HG03175 (cell line): ENCODE measurements at regions not wholly inside any gene's neighbourhood (a gene's known extent, or its start where the extent isn't known, plus 50 kb on each side); places are given as distances from the start of the nearest gene placed in this dataset.
"Not testable (repeated sequence)": the region's sequence is repeated elsewhere in the genome, so short reads cannot be mapped to it uniquely, and the experiment has no call there.

Source experiments
- ATAC-seq: cut with Tn5 transposase; IDR thresholded peaks from one replicate; pipeline ENCODE4 v1.9.1; 2021; ENCODE audit warnings: mild to moderate bottlenecking, moderate library complexity; ENCODE audit not compliant: unreplicated experiment

DNA sequence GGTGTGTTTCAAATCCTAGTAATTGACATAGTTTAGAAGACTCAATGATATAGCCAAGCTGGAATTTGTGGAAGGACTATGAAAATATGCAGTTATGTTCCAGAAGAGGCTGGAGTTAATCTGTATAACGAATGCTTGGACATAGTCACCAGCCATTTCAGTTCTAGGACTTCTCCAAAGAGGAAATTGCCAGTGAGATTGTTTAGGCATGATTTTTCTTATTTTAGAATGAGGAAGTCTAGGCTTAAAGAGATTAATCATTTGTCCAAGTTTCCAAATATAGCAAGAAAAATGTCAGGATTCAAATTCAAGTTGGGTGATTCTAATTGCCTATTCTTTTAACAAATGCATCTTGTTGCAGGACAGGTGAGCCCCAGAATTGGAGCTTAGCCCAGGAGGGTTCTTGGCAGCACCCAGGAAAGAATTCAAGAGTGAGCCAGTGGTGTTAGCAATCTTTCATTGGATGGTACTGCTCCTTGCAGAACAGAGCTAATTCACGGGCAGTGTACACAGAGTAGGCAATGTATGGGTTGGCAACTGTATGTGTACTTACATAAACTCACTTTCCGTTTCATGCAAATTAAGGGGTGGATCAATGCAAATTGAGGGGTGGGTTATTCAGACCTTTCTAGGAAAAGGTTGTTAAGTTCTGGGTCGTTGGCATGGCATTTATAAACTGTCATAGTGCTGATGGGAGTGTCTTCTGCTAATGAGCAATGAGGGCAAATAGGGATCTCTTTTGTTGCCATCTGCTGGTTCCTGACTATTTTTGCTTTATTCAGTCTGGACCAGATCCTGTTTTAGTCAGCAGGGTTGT is 763.1 kb upstream of the SLITRK1 start:
- ATAC-seq: no peak

DNA sequence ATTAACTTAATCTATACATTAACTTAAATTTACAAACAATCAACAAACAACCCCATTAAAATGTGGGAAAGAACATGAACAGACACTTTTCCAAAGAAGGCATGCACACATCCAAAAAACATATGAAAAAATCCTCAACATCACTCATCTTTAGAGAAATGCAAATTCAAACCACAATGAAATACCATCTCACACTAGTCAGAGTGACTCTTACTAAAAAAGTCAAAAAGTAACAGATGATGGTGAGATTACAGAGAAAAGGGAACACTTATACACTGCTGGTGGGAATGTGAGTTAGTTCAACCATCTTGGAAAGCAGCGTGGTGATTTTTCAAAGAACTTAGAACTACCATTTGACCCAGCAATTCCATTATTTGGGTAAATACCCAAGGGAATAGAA is 759.2 kb upstream of the SLITRK1 start:
- ATAC-seq: no peak

DNA sequence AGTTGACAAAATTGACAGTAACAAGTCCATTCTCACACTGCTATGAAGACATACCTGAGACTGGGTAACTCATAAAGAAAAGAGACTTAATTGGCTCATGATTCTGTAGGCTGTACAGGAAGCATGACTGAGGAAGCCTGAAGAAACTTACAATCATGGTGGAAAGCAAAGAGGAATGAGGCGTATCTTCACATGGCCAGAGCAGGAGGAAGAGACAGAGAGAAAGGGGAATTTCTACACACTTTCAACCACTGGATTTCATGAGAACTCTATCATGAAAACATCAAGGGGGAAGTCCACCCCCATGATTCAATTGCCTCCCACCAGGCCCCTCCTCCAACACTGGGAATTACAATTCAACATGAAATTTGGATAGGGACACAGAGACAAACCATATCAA is 758.4 kb upstream of the SLITRK1 start:
- ATAC-seq: no peak

DNA sequence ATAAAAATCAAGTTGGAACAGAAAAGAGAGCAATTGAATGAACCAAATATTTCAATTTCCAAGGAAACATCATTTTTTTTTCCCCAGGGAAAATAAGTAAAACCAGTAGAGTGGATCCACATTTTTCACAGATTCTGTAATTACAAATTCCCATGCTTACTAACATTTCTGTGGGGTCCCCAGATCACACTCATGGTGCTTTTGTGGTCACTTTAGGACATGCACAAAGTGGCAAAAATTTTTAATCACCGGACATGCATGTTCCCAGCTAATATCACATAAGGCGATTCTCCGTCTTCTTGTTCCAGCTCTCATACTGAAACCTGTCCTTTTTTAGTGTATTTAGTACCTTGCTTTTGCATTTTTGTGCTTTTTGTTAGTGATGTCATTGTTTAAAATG is 748.2 kb upstream of the SLITRK1 start:
- no peak for ATAC-seq

DNA sequence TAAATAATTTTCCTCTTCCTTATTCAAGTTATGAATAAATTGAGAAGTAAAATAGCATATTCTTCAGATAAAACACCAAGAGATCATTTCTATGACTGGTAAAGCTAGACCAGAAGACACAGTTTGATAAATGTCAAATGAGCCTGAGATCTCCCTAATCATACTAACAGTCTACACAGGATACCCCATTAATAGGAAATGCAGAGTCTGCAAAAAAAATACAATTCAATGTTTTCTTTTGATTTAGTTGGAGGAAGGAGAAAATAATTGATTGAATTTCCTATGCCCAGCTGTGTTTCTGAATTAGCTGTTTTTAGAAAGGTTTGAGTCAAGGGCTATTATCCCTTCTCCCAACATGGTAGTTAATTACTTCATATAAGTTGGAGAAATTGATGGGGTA is 734.6 kb upstream of the SLITRK1 start:
- ATAC-seq: no peak

DNA sequence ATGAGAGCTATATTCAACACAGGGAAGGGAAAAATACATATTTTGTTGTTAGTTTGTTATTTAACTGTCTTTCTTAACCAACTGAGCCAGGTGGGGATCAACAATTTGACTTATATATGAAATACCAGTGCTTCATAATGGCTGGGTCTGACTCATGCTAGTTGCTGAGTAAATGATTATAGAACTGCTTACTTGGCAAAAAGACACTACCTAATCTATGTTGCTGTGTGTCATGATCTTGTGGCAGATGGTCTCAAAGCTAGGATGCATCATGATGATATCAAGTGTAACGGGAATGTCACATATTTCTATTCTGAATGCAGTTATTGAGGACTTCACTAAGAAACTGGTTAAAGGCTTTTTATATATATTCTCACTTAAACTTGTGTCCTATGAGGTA is 727.4 kb upstream of the SLITRK1 start:
- ATAC-seq: no peak

DNA sequence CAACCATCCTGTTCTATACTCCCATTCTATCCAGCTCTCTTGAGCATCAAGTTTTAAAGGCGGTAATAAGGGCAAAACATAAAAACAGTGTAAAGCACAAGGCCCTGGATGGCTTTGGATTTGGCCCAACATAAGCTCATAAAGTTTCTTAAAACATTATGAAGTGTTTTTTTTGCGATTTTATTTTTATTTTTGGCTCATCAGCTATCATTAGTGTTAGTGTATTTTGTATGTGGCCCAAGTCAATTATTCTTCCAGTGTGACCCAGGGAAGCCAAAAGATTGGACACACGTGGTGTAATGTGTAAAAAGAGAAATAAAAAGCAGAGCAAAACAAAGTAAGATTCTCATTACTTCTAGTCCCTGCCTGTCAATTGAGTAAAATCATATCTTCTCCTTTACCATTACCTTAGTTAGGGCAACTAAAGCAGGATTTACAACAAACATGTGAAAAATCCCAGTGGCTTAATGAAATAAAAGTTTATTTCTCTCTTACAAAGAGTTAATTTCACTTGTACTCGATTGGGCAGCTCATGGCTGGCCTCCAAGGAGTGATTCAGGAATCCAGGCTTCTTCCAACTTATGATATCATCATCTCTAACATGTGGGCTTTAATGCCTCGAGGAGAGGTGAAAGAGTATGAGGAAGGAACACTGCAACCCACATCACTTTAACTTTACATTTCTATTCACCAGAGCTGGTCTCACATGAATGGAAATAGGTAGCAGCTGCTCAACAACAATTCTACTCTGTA is 725.2 kb upstream of the SLITRK1 start:
- ATAC-seq: no peak

DNA sequence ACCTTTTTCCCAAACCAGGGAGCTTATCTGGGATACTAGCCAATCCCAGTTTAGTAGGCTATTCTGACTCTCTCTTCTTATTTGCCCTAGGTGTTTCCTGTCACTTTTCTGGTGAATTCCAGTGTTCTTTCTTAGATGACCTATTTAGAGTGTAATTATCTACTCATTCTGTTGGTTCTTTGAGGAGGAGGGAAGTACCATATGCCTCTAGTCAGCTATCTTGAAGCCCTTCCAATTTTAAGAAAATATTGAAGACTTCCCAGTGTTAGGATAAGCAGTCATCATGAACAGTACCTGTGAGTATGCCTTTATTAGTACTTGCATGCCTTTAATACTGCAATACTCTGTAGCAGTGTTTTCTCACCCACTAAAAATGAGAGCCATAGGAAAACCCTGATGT is 724.3 kb upstream of the SLITRK1 start:
- no peak for ATAC-seq

DNA sequence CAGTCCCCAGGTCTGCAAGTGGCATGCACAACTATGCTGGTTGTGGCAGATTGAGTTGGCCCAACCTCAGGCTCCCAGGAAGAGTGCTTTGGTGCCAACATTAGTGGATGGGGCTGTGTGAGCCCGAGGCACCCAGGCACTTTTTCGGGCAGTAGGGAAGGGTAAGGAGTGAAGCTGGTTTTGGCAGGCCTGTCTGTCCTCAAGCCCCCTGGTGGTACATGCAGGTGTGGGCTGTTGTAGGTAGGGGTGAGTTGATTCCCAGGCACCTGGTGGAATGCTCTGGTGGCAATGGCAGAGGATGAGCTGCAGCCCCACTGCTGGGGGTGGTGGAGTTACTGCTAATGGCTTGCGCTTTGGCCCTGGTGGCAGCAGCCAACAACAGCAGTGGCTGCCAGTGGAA is 723.7 kb upstream of the SLITRK1 start:
- ATAC-seq: no peak

DNA sequence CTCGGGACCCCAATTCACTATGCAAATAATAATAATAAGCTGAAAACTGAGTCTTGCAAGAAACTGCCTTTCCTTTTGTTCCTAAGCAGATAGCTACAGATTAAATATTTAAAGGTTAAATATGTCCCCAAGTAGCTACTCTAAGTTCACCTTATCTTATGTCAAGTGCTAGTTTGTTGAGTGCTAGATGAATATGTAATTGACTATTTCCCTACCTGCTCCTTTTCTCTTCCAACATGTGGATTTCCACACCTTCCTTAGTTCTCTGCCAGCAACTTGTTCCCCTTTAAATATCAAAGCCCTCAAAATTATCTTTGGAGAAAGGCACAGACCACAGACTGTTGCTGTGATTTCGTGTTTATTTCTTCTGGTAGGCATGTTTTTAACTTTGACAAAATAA is 709.2 kb upstream of the SLITRK1 start:
- no peak for ATAC-seq

DNA sequence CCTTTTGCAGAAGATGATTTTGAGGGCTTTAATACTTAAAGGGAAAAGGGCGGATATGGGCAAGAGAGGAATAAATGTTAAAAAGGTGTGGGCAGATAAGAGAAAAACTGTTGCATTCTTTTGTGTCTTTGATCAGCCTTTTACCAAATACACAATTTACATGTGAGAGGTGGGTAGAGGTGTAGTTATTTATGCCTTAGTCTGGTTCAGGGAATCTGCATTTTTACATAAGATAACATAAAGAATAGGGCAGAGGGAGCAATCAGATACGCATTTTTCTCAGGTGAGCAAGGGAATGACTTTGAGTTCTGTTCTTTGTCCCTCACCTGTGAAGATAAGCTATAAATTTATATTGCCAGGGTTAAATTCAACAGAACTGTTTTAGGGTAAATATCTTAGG is 708.4 kb upstream of the SLITRK1 start:
- ATAC-seq: no peak

DNA sequence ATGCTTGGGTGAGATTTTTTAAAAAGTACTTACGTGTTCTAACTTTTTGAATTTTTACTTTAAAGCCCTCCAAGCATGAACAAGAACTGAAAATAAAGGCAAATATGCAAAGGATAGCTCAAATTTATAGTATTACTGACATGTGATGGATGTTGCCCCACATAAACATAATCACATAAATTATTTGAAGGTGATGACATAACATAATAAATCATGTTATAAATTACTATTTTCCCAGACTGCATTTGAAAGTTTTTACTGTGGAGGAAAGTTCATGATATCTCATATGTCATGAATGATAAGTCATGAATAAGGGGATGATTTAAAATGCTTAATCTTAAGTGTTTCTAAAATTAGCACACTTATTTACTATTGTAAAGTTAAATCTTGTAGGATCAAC is 705.7 kb upstream of the SLITRK1 start:
- no peak for ATAC-seq

DNA sequence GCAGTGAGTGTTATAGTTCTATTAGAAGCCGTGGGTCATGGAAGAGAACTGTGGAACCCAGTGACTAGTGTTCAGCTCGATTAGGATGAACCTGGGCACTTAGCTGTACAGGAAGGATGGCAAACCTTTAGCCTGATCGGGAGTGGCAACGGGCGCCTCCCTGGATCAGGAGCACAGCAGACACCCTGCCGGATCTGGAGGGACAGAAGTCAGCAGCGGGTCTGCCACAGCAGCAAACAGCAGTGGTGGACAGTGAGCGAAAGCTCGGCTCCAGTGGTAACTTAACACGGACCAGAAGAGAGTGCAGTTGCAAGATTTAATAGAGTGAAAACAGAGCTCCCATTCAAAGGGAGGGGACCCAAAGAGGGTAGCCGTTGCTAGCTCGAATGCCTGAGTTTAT is 697.6 kb upstream of the SLITRK1 start:
- not testable (repeated sequence) for ATAC-seq

DNA sequence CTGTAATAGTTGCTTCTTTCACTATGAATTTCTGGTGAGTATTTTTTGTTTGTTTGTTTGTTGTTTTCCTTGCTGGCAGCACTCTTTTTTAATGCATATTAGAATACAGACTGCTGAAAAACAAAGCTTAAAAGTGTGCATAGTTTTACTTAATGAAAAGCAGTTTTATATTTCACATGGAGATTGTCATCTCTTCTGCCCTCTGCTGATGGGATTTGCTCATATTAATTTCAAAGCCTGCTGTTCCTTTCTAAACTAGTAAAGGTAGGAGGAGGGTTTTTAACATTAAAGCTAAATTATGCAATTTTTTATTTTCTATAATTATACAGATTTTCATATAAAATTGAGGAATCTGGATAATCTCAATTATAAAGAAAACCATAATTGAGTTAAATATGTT is 692.6 kb upstream of the SLITRK1 start:
- no peak for ATAC-seq

DNA sequence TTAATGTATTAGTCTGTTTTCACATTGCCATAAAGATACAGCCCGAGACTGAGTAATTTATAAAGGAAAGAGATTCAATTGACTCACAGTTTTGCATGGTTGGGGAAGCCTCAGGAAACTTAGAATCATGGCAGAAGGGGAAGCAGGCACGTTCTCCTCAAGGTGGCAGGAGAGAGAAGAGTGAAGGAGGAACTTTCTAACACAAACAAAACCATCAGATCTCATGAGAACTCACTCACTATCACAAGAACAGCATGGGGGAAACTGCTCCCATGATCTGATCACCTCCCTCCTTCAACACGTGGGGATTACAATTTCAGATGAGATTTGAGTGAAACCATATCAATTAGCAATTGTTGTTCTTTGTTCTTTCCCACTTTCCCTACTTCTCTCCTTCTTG is 689.0 kb upstream of the SLITRK1 start:
- ATAC-seq: no peak

DNA sequence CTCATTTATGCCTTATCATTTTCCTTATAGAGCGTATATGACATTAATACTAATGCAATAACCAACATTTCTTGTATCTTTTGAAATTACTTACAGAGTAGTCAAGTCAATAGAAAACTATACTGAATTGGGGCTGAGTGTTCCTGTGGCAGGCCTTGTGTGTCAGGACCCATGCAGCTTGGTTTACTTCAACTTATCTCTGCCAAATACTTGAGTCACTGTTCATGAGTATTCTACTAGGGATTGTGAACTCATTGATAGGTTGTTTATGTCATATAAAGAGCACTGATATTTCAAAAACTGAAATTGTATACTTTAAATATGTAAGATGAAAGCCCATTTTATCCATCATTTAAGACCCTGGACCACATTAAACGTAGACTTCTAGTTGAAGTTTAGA is 688.6 kb upstream of the SLITRK1 start:
- ATAC-seq: no peak

DNA sequence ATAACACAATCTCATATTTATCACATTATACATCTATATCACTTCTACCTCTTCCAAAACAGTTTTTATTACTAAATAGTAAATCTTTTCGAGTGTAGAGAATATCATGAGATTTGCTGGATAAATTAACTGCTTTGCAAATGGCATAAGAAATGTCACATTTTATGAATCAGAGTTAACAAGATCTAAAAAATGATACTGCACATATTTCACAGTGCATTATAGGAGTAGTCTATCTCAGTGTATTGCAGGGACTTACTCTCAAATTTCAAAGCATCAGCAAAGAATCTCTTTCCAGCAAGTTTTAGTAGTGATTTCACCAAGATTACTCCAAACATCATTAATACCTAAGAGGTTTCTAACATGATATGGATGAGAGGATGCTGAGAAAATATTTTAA is 687.1 kb upstream of the SLITRK1 start:
- no peak for ATAC-seq

DNA sequence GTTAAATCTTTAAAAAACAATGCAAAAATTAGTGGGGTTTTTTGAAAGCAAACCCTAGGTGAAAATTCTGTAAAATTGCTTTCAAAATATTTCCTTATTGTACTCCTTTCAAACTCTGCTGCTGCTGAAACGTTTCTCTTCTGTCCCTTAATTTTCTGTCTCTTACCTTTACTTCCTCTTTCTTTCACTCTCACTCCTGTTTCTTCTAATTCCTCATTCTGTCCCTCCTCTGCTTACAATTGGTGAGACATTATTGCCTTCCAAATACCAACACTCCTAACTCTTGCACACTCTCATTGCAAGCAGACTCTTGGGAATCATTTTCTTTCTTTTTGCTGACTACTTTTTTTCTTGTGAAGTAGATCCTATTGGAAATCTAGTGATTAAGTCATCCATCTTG is 685.6 kb upstream of the SLITRK1 start:
- ATAC-seq: no peak

DNA sequence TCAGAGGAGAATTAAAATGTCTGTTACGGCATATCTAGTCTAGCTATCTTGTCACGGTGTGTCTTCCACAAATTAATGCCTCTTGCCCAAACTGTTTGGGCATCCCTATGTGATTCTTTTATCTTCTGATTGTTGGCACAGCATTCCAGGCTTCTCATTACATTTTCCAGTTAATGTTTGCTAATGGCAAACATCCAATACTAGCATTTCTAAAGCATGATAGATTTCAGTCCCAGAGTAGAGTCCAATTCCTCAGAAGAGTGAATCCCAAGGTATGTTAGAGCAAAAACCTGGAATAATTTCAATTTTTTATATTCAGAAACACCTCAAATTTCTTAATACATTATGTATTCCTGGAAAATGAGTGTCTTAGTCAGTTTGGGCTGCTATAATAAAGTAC is 684.5 kb upstream of the SLITRK1 start:
- no peak for ATAC-seq

DNA sequence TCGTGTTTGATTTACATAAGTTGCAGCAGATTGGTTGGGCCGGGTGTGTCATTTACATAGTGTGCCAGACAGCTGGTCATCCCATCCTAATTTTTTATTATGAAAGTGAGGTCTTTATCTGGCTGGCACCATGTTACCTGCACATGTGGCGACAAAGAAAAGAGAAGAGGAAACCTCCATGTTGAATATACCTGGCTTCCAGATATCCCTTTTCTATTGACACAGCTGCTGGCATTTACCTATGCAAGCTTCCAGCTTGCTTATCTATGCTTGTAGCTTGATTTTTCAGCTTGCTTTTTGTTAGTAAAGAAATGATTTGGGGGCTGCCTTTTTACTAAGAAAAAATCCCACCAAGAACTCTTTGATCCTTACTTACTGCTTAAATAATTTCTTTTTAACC is 681.3 kb upstream of the SLITRK1 start:
- ATAC-seq: no peak

DNA sequence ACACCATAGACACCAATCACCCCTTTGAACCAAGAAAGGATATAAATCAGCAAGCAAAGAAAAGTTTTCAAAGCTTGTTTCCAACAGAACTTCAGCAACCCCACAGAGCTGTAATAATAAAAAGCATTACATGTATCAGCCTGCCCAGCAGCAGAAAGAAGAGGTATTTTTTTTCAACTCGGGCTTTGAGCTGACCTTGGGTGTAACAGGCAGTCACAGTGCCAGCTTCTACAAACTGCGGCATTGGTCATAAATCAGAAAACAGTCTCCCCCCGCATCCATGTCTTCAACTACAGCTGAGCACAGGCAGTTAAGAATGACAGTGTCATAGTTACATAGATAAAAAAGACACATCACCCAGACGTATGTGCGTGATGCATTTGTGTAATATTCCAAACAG is 671.0 kb upstream of the SLITRK1 start:
- no peak for ATAC-seq

DNA sequence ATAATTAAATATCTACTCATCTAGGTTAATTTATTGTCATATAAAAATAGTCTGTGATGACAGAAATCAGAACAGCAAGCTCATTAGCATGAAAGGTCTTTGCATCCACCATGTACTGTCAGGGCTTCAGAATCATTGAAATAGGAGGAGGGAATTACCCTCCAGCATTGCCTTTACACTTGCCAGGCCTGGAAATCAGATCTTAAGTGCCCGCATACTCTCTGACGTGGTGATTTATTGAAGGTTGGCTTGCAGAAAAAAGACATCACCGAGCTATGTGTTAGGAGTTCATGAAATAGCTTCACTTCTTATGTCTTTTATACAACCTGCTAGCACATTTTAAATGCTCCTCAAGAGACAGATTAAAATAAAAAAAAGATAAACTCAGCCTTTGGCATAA is 661.7 kb upstream of the SLITRK1 start:
- ATAC-seq: no peak

DNA sequence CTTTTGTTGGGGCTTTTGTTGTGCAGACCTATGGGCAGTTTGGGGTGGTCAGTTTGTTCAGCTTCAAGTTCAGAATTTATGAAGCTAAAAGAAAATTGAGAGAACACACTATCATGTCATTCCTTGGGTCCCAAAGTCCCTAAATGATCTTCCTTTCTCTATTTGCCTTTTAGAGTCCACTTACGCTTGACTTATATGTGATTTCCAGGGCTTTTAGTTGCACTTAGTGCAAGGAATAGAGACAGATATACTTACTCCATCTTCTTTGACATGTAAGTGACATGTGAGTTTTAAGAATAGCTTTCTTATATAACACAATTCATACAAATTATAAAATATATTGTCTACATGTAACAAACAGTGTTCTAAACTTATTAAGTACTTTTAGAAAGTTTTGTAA is 660.1 kb upstream of the SLITRK1 start:
- ATAC-seq: no peak
